ENCODE measurements at regions not wholly inside any gene's neighbourhood (a gene's known extent, or its start where the extent isn't known, plus 50 kb on each side); places are given as distances from the start of the nearest gene placed in this dataset.

- no peak for DNase-seq
Observed at GRCh38 chr11:29959488-29959887, 57.3 kb downstream of the KCNA4 start.

GRCh38 chr11:29957431-29957830 is 59.4 kb downstream of the KCNA4 start:
- DNase-seq, result no peak

GRCh38 chr11:29956076-29956556 is 60.7 kb downstream of the KCNA4 start:
- no peak for DNase-seq

GRCh38 chr11:29943347-29943746 is 73.5 kb downstream of the KCNA4 start:
- no peak for DNase-seq

- no peak for DNase-seq
Observed at GRCh38 chr11:29937526-29937925, 79.3 kb downstream of the KCNA4 start.

- no peak for DNase-seq
Observed at GRCh38 chr11:29934115-29934638, 82.7 kb downstream of the KCNA4 start.

GRCh38 chr11:29916040-29916439 is 100.8 kb downstream of the KCNA4 start:
- DNase-seq, result no peak

- DNase-seq, result no peak
Observed at GRCh38 chr11:29914203-29914930, 102.5 kb downstream of the KCNA4 start.

- DNase-seq, result no peak
Observed at GRCh38 chr11:29913352-29913751, 103.5 kb downstream of the KCNA4 start.

GRCh38 chr11:29900382-29900781 is 116.4 kb downstream of the KCNA4 start:
- DNase-seq, result no peak

GRCh38 chr11:29879560-29879959 is 137.3 kb downstream of the KCNA4 start:
- DNase-seq, result no peak

- DNase-seq, result no peak
Observed at GRCh38 chr11:29876192-29876591, 140.6 kb downstream of the KCNA4 start.

GRCh38 chr11:29847219-29847618 is 169.6 kb downstream of the KCNA4 start:
- DNase-seq, result no peak

GRCh38 chr11:29844701-29845379 is 172.0 kb downstream of the KCNA4 start:
- no peak for DNase-seq

- DNase-seq, result no peak
Observed at GRCh38 chr11:29844031-29844430, 172.8 kb downstream of the KCNA4 start.

GRCh38 chr11:29842061-29842460 is 174.8 kb downstream of the KCNA4 start:
- no peak for DNase-seq

GRCh38 chr11:29826878-29827277 is 190.0 kb downstream of the KCNA4 start:
- DNase-seq, result no peak

GRCh38 chr11:29816359-29816758 is 200.5 kb downstream of the KCNA4 start:
- no peak for DNase-seq

- no peak for DNase-seq
Observed at GRCh38 chr11:29809121-29809520, 207.7 kb downstream of the KCNA4 start.

GRCh38 chr11:29802522-29802921 is 214.3 kb downstream of the KCNA4 start:
- no peak for DNase-seq

GRCh38 chr11:29801561-29801960 is 215.3 kb downstream of the KCNA4 start:
- DNase-seq, result no peak

- no peak for DNase-seq
Observed at GRCh38 chr11:29786092-29786491, 230.7 kb downstream of the KCNA4 start.

- no peak for DNase-seq
Observed at GRCh38 chr11:29783506-29783905, 233.3 kb downstream of the KCNA4 start.

- no peak for DNase-seq
Observed at GRCh38 chr11:29782447-29782846, 234.4 kb downstream of the KCNA4 start.

Measured in C1 segment of cervical spinal cord (tissue), 14 donors.